Neuronal stem cell (in vitro differentiated cells): ENCODE measurements at regions not wholly inside any gene's neighbourhood (a gene's known extent, or its start where the extent isn't known, plus 50 kb on each side); places are given as distances from the start of the nearest gene placed in this dataset.

ENCODE experiments used
- DNase-seq: peaks from one replicate; pipeline ENCODE4 v3.0.0-alpha.2; 2013; ENCODE audit warnings: low spot score
- H2AFZ ChIP-seq: one replicate; pipeline ENCODE4 v1.6.1; 2013; ENCODE audit warnings: mild to moderate bottlenecking, low read length, inconsistent platforms
- H2AK5ac ChIP-seq: 2 replicates; pipeline ENCODE4 v1.6.1; 2013; ENCODE audit warnings: low read depth, mild to moderate bottlenecking, inconsistent platforms, low read length, moderate library complexity, mixed read lengths
- H2BK120ac ChIP-seq: 2 replicates; pipeline ENCODE4 v1.6.1; 2013; ENCODE audit warnings: low read depth, mild to moderate bottlenecking, inconsistent platforms, low read length, moderate library complexity, mixed read lengths
- H2BK12ac ChIP-seq: one replicate; pipeline ENCODE4 v1.6.1; 2013; ENCODE audit warnings: low read length, inconsistent platforms
- H2BK15ac ChIP-seq: 2 replicates; pipeline ENCODE4 v1.6.1; 2013; ENCODE audit warnings: mild to moderate bottlenecking, low read length, inconsistent platforms, mixed read lengths
- H2BK5ac ChIP-seq: one replicate; pipeline ENCODE4 v1.6.1; 2013; ENCODE audit warnings: inconsistent platforms, mild to moderate bottlenecking, low read length, moderate library complexity
- H3K14ac ChIP-seq: one replicate; pipeline ENCODE4 v1.6.1; 2013; ENCODE audit warnings: low read length, inconsistent platforms
- H3K18ac ChIP-seq: 2 replicates; pipeline ENCODE4 v1.6.1; 2013; ENCODE audit warnings: low read length, inconsistent platforms
- H3K23ac ChIP-seq: 2 replicates; pipeline ENCODE4 v1.6.1; 2013; ENCODE audit warnings: low read depth, mild to moderate bottlenecking, mixed read lengths, low read length, inconsistent platforms; ENCODE audit not compliant: poor library complexity
- H3K27ac ChIP-seq: replicated peaks from 3 replicates; pipeline ENCODE4 v1.5.1; 2013; ENCODE audit warnings: low read length, inconsistent platforms
- H3K27me3 ChIP-seq, 3 experiments: 2 replicates each; pipeline ENCODE4 v1.6.1; 2013; ENCODE audit warnings: low read length in 3 of 3, mild to moderate bottlenecking in 2 of 3, inconsistent platforms in 1 of 3, low read depth in 1 of 3, mixed read lengths in 1 of 3, moderate library complexity in 1 of 3; ENCODE audit not compliant: control insufficient read depth in 3 of 3, insufficient read depth in 3 of 3
- H3K36me3 ChIP-seq, 2 donors: replicated peaks in 1 of 2; 2 replicates each; pipeline ENCODE4 v1.6.1; 2013; ENCODE audit warnings: low read length in 2 of 2; ENCODE audit not compliant: control insufficient read depth in 2 of 2, insufficient read depth in 2 of 2
- H3K4ac ChIP-seq: 2 replicates; pipeline ENCODE4 v1.6.1; 2013; ENCODE audit warnings: inconsistent platforms, mild to moderate bottlenecking, low read length, moderate library complexity
- H3K4me1 ChIP-seq, 2 donors: 1 replicate in 1 of 2; 2 replicates in 1 of 2; pipeline ENCODE4 v1.6.1; 2013; ENCODE audit warnings: low read length in 2 of 2, low read depth in 1 of 2; ENCODE audit not compliant: control insufficient read depth in 2 of 2, insufficient read depth in 1 of 2
- H3K4me2 ChIP-seq: one replicate; pipeline ENCODE4 v1.6.1; 2013; ENCODE audit warnings: mild to moderate bottlenecking, low read length, inconsistent platforms; ENCODE audit not compliant: insufficient read depth, poor library complexity, severe bottlenecking
- H3K4me3 ChIP-seq, 2 donors: 2 replicates each; pipeline ENCODE4 v1.5.1; 2013; ENCODE audit warnings: low read length in 2 of 2, mild to moderate bottlenecking in 2 of 2, inconsistent platforms in 1 of 2, moderate library complexity in 1 of 2
- H3K79me1 ChIP-seq: one replicate; pipeline ENCODE4 v1.6.1; 2013; ENCODE audit warnings: low read depth, mild to moderate bottlenecking, inconsistent platforms, low read length, moderate library complexity
- H3K9ac ChIP-seq: one replicate; pipeline ENCODE4 v1.6.1; 2013; ENCODE audit warnings: mild to moderate bottlenecking, low read depth, low read length, inconsistent platforms; ENCODE audit not compliant: poor library complexity
- H3K9me3 ChIP-seq, 2 donors: replicated peaks in 1 of 2; 2 replicates each; pipeline versions ENCODE3 to v1.6.1; 2013; ENCODE audit warnings: low read length in 2 of 2, mild to moderate bottlenecking in 2 of 2, inconsistent platforms in 1 of 2, low read depth in 1 of 2, mixed read lengths in 1 of 2, moderate library complexity in 1 of 2; ENCODE audit not compliant: control insufficient read depth in 2 of 2, insufficient read depth in 1 of 2
- H4K8ac ChIP-seq: one replicate; pipeline ENCODE4 v1.6.1; 2013; ENCODE audit warnings: low read depth, mild to moderate bottlenecking, inconsistent platforms, low read length, moderate library complexity
- H4K91ac ChIP-seq: one replicate; pipeline ENCODE4 v1.6.1; 2013; ENCODE audit warnings: low read length, low read depth, mild to moderate bottlenecking, inconsistent platforms; ENCODE audit not compliant: poor library complexity
- whole genome bisulfite sequencing, 2 donors: extraction: QIAGEN DNeasy Blood & Tissue Kit; methylation state at CpG; one replicate each; pipeline ENCODE4 v1.1.7; 2013; ENCODE audit warnings: missing lambda C conversion rate in 2 of 2, mixed read lengths in 1 of 2; ENCODE audit not compliant: insufficient read length in 2 of 2, insufficient replicate concordance in 1 of 2; ENCODE audit errors: extremely low coverage in 2 of 2; 5-methylcytosine and 5-hydroxymethylcytosine counted together

DNA sequence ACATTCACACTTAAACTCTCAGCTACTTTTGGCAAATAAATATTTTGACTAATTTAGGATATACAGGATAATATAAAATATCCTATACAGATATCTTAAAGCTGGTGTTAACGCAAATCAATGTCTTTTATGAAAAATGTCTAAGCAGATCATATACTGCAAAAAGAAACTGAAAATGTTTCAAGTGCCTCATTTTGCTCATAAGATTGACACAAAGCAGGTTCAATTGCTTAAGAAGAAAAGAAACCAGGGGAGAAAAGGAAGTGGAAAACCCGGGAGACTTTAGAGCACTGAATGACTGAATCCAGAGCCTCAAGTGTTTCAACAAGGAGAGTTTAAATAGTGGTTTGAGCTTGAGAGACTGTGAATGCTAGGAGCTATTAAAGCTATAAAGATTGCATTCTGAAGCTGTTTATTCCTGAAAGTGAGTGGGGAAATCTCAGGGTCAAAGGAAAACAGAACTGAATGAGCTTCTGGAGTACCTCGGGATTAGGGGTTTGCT lies 1943.0 kb downstream of the MRPL39 start:
- Histone ChIP-seq H2BK15ac (no peak overlapping the region), H2AK5ac (no peak overlapping the region), H3K4me1 (no peaks in the 10 kb centered on the region), H3K14ac (no peak overlapping the region), H4K8ac (no peak overlapping the region), H3K4me3 (no peak overlapping the region), H2BK5ac (no peak overlapping the region), H3K79me1 (no peaks in the 10 kb centered on the region), H3K9ac (no peak overlapping the region), H3K23ac (no peak overlapping the region), H3K9me3 (no peaks in the 10 kb centered on the region), H3K4me2 (no peak overlapping the region), H2AFZ (peak overlapping the region; percentile 61), H2BK120ac (no peak overlapping the region), H3K4ac (no peak overlapping the region), H3K36me3 (no peaks in the 10 kb centered on the region), H4K91ac (no peak overlapping the region), H3K27ac (no peak overlapping the region), H3K27me3 (no peaks in the 10 kb centered on the region), H3K18ac (no peak overlapping the region), H2BK12ac (no peak overlapping the region)
- peak; percentile 3 for DNase-seq
- no CpG with 5 or more reads among the region's 3 CpGs for WGBS, 2 donors

DNA sequence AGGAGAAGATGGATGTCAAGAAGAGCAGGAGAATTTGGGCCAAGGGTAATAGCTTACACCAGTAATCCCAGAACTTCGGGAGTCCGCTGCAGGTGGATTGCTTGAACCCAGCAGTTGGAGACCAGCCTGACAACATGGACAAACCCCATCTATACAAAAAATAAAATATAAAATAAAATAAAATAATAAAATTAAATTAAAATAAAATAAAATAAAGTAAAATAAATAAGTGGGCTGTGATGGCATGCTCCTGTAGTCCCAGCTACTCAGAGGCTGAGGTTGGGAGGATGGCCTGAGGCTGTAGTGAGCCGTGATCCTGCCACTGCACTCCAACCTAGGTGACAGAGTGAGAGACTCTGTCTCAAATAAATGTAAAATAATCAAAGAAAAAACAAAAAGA lies 1946.7 kb downstream of the MRPL39 start:
- Histone ChIP-seq H2BK12ac (no peak overlapping the region), H3K9ac (no peak overlapping the region), H3K27me3 (no peaks in the 10 kb centered on the region), H3K18ac (no peak overlapping the region), H3K14ac (no peak overlapping the region), H4K91ac (no peak overlapping the region), H2BK15ac (no peak overlapping the region), H3K4me3 (no peak overlapping the region), H3K36me3 (no peaks in the 10 kb centered on the region), H4K8ac (no peak overlapping the region), H3K9me3 (no peaks in the 10 kb centered on the region), H3K4ac (no peak overlapping the region), H2AFZ (no peak overlapping the region), H3K27ac (no peak overlapping the region), H2BK120ac (no peak overlapping the region), H2BK5ac (no peak overlapping the region), H2AK5ac (no peak overlapping the region), H3K4me2 (no peak overlapping the region), H3K23ac (no peak overlapping the region), H3K4me1 (no peaks in the 10 kb centered on the region), H3K79me1 (no peaks in the 10 kb centered on the region)
- WGBS, 2 donors, result no CpG with 5 or more reads among the region's 3 CpGs
- no peak for DNase-seq

- no peak overlapping the region for H3K27ac ChIP-seq
- no peaks in the 10 kb centered on the region for H3K27me3 ChIP-seq
- no peak overlapping the region for H2BK120ac ChIP-seq
- WGBS, 2 donors, result no CpG with 5 or more reads among the region's 2 CpGs
- no peak overlapping the region for H3K18ac ChIP-seq
- H3K4ac ChIP-seq, result no peak overlapping the region
- H3K4me3 ChIP-seq, result no peak overlapping the region
- H3K23ac ChIP-seq, result no peak overlapping the region
- no peak overlapping the region for H2BK12ac ChIP-seq
- no peak overlapping the region for H3K4me2 ChIP-seq
- no peaks in the 10 kb centered on the region for H3K4me1 ChIP-seq
- H3K9ac ChIP-seq, result no peak overlapping the region
- H3K36me3 ChIP-seq, result no peaks in the 10 kb centered on the region
- no peak overlapping the region for H2BK15ac ChIP-seq
- no peak overlapping the region for H4K91ac ChIP-seq
- no peak overlapping the region for H3K14ac ChIP-seq
- no peak overlapping the region for H2BK5ac ChIP-seq
- H2AK5ac ChIP-seq, result no peak overlapping the region
- no peaks in the 10 kb centered on the region for H3K9me3 ChIP-seq
- no peak for DNase-seq
- no peaks in the 10 kb centered on the region for H3K79me1 ChIP-seq
- no peak overlapping the region for H4K8ac ChIP-seq
- no peak overlapping the region for H2AFZ ChIP-seq
Observed at GRCh38 chr21:23644768-23645167, 1962.5 kb downstream of the MRPL39 start.

DNA sequence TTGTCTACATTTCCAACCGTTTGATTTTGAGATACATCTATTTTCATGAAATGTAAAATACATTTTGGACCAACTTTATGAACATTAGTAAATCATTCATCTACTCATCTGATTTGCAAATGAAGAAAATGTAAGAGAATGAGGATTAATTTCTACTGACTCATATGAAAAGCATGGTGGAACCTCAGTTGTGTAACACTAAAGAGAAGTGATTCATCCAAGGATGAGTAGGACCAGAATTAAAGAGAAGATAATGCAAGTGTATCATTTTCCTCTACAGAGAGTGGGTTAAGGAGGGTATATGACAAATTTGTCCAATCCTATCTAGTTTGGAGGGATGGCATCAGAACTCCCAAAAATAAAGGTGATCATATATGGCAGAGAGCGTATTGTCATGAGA lies 1967.6 kb downstream of the MRPL39 start:
- H3K36me3 ChIP-seq, result no peaks in the 10 kb centered on the region
- no peak overlapping the region for H2BK5ac ChIP-seq
- H3K9me3 ChIP-seq, result no peaks in the 10 kb centered on the region
- H2BK120ac ChIP-seq, result no peak overlapping the region
- H3K27me3 ChIP-seq, result no peaks in the 10 kb centered on the region
- H4K8ac ChIP-seq, result no peak overlapping the region
- no peak overlapping the region for H3K4me3 ChIP-seq
- no peak overlapping the region for H3K23ac ChIP-seq
- no peak overlapping the region for H2AFZ ChIP-seq
- H3K27ac ChIP-seq, result no peak overlapping the region
- no peak overlapping the region for H4K91ac ChIP-seq
- H3K4me2 ChIP-seq, result no peak overlapping the region
- H3K4ac ChIP-seq, result no peak overlapping the region
- H3K79me1 ChIP-seq, result no peaks in the 10 kb centered on the region
- no peak overlapping the region for H3K9ac ChIP-seq
- H2BK15ac ChIP-seq, result no peak overlapping the region
- H3K14ac ChIP-seq, result no peak overlapping the region
- H3K18ac ChIP-seq, result no peak overlapping the region
- no peaks in the 10 kb centered on the region for H3K4me1 ChIP-seq
- no peak overlapping the region for H2BK12ac ChIP-seq
- DNase-seq, result no peak
- no peak overlapping the region for H2AK5ac ChIP-seq
- WGBS, 2 donors, result no CpG with 5 or more reads among the region's 2 CpGs
